ENCODE measurements at regions not wholly inside any gene's neighbourhood (a gene's known extent, or its start where the extent isn't known, plus 50 kb on each side); places are given as distances from the start of the nearest gene placed in this dataset.
"Not testable (repeated sequence)": the region's sequence is repeated elsewhere in the genome, so short reads cannot be mapped to it uniquely, and the experiment has no call there.

- in situ Hi-C loops (cut with MboI; ENCODE audit: low sequenced_read_pairs, unreplicated experiment), result no loop called here
Measured at GRCh38 chr17:36844601-36845000, 92.7 kb upstream of the LHX1 start.

GRCh38 chr17:36845916-36846315, 91.4 kb upstream of the LHX1 start:
- DNase-seq (ENCODE audit: low spot score), result no peak
- no peak for TF ChIP-seq CTCF (IDR thresholded peaks at IDR 0.05; ENCODE audit: borderline replicate concordance, control extremely low read depth, extremely low read depth, insufficient read depth, missing control alignments)
- in situ Hi-C loops (cut with MboI; ENCODE audit: low sequenced_read_pairs, unreplicated experiment), result no loop called here

More at GRCh38 chr17:36844601-36845000, 92.7 kb upstream of the LHX1 start:
- no peak for DNase-seq (ENCODE audit: low spot score)
- no peak for TF ChIP-seq CTCF (IDR thresholded peaks at IDR 0.05; ENCODE audit: borderline replicate concordance, control extremely low read depth, extremely low read depth, insufficient read depth, missing control alignments)

GRCh38 chr17:36846410-36847292, 90.6 kb upstream of the LHX1 start:
- no peak for TF ChIP-seq CTCF (IDR thresholded peaks at IDR 0.05; ENCODE audit: borderline replicate concordance, control extremely low read depth, extremely low read depth, insufficient read depth, missing control alignments)
- no peak for DNase-seq (ENCODE audit: low spot score)
- in situ Hi-C loops (cut with MboI; ENCODE audit: low sequenced_read_pairs, unreplicated experiment), result no loop called here

DNA sequence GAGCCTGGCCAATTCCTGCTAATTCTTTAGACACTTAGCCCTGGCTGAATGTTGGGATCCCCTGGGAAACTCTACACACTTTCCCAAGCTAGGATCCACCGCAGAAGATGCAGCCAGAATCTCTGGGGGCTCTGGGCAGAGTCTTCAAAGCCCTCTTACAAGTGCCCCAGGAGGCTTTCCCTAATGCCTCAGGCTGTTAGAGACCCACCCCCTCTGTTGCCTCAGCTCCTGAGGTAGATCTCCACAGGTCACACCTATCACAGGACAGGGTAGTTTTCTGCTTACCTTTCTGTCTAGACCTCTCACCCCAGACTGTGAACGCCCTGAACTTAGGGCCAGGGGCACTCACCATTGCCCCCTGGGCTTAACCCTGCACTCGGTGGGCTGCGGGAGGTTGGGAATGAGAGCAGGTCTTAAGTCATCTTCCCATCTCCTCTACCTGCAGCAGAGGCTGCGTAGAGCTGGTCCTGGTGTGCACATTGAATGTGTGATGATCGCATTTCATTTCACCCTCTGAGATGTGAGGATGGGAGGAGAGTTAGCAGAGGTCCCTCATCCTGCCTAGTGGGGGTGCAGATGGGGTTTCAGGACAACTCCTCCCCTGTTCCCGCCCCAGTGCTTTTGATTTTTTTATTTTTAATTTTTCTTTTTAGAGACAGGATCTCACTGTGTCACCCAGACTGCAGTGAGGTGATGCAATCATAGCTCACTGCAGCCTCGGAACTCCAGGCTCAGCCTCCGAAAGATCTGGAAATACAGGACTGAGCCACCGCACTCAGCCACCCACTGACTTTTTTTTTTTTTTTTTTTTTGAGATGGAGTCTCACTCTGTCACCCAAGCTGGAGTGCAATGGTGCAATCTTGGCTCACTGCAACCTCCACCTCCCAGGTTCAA, 89.0 kb upstream of the LHX1 start:
- TF ChIP-seq CTCF (IDR thresholded peaks at IDR 0.05; ENCODE audit: borderline replicate concordance, control extremely low read depth, extremely low read depth, insufficient read depth, missing control alignments), result no peak
- in situ Hi-C loops (cut with MboI; ENCODE audit: low sequenced_read_pairs, unreplicated experiment), result no loop called here
- no peak for DNase-seq (ENCODE audit: low spot score)

- DNase-seq (ENCODE audit: low spot score); in situ Hi-C loops (cut with MboI; ENCODE audit: low sequenced_read_pairs, unreplicated experiment): not testable (repeated sequence)
Measured at GRCh38 chr17:36849020-36849419, 88.3 kb upstream of the LHX1 start.

- TF ChIP-seq CTCF (IDR thresholded peaks at IDR 0.05; ENCODE audit: borderline replicate concordance, control extremely low read depth, extremely low read depth, insufficient read depth, missing control alignments), result no peak
- in situ Hi-C loops (cut with MboI; ENCODE audit: low sequenced_read_pairs, unreplicated experiment), result no loop called here
- DNase-seq (ENCODE audit: low spot score), result peak; percentile 56
Measured at GRCh38 chr17:36849871-36850348, 87.4 kb upstream of the LHX1 start.

Measured in GM13976 (cell line).